Hepatocyte (in vitro differentiated cells): ENCODE measurements at regions not wholly inside any gene's neighbourhood (a gene's known extent, or its start where the extent isn't known, plus 50 kb on each side); places are given as distances from the start of the nearest gene placed in this dataset.

Experiments used
- EZH2 ChIP-seq: fragments of 200-600 bp; sonication (generic); IDR thresholded peaks from 2 replicates; pipeline ENCODE4 v1.6.1; 2016; ENCODE audit warnings: antibody characterized with exemption, mild to moderate bottlenecking, borderline replicate concordance
- EZH2phosphoT487 ChIP-seq: fragments of 200-600 bp; sonication (generic); IDR thresholded peaks from one replicate; pipeline ENCODE4 v1.6.1; 2018; ENCODE audit warnings: antibody characterized with exemption, mild to moderate bottlenecking, low read depth, moderate library complexity; ENCODE audit not compliant: unreplicated experiment, severe bottlenecking
- TF ChIP-seq, protein P1 (sequence below): fragments of 200-600 bp; sonication (generic); IDR thresholded peaks from 2 replicates; pipeline ENCODE4 v1.5.1; 2016; ENCODE audit warnings: antibody characterized with exemption, mild to moderate bottlenecking; ENCODE audit not compliant: poor library complexity

DNA sequence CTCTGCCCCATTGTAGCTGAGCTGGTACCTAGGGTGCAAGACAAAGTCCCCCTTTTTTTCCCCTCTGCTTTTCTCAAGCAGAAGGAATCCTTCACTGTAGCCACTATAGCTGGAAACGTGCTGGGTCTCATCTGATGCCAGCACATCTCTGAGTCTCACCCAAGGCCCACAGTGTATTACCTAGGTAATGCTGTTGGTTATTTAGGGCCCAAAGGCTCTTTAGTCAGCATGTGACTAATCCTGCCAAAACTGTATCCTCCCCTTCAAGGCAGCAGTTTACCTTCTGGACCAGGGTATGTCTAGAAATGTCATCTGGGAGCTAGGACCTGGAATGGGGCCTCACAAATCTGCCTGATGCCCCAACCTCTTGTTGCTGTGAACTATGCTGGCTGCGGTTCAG lies 423.4 kb downstream of the NUF2 start:
- TF ChIP-seq, protein P1, sequence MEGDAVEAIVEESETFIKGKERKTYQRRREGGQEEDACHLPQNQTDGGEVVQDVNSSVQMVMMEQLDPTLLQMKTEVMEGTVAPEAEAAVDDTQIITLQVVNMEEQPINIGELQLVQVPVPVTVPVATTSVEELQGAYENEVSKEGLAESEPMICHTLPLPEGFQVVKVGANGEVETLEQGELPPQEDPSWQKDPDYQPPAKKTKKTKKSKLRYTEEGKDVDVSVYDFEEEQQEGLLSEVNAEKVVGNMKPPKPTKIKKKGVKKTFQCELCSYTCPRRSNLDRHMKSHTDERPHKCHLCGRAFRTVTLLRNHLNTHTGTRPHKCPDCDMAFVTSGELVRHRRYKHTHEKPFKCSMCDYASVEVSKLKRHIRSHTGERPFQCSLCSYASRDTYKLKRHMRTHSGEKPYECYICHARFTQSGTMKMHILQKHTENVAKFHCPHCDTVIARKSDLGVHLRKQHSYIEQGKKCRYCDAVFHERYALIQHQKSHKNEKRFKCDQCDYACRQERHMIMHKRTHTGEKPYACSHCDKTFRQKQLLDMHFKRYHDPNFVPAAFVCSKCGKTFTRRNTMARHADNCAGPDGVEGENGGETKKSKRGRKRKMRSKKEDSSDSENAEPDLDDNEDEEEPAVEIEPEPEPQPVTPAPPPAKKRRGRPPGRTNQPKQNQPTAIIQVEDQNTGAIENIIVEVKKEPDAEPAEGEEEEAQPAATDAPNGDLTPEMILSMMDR: no peak
- TF ChIP-seq EZH2phosphoT487 (no peak), EZH2 (no peak)
